ENCODE measurements at regions not wholly inside any gene's neighbourhood (a gene's known extent, or its start where the extent isn't known, plus 50 kb on each side); places are given as distances from the start of the nearest gene placed in this dataset.

DNA sequence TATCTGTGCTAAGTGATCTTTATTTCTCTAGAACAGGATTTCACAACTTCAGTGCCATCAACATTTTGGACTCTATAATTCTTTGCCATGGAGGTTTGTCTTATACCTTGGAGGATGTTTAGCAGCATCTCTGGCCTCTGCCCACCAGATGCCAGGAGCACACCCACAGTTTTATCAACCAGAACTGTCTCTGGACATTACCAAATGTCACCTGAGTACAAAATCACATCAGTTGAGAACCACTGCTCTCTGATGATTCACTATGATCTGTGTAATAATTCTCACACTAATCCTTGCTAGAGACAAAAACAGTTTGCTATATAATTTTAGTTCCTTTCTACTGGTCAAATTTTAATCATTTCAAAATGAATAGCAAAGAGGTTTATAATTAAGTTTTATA, 102.8 kb upstream of the AMZ2 start:
- TF ChIP-seq RCOR1 (IDR thresholded peaks at IDR 0.05; ENCODE audit: low read length) = peak; percentile 68; the same call in 1 of the 2 replicates
- TF ChIP-seq, protein P1, sequence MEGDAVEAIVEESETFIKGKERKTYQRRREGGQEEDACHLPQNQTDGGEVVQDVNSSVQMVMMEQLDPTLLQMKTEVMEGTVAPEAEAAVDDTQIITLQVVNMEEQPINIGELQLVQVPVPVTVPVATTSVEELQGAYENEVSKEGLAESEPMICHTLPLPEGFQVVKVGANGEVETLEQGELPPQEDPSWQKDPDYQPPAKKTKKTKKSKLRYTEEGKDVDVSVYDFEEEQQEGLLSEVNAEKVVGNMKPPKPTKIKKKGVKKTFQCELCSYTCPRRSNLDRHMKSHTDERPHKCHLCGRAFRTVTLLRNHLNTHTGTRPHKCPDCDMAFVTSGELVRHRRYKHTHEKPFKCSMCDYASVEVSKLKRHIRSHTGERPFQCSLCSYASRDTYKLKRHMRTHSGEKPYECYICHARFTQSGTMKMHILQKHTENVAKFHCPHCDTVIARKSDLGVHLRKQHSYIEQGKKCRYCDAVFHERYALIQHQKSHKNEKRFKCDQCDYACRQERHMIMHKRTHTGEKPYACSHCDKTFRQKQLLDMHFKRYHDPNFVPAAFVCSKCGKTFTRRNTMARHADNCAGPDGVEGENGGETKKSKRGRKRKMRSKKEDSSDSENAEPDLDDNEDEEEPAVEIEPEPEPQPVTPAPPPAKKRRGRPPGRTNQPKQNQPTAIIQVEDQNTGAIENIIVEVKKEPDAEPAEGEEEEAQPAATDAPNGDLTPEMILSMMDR (IDR thresholded peaks at IDR 0.05) = no peak
- TF ChIP-seq EZH2phosphoT487 (IDR thresholded peaks at IDR 0.05; ENCODE audit: borderline replicate concordance, low read depth) = no peak
- TF ChIP-seq JUND (IDR thresholded peaks at IDR 0.05) = no peak
- peak in 1 of 2 experiments; percentile 62; a peak in 1 of 4 replicates for TF ChIP-seq EP300 (IDR thresholded peaks at IDR 0.05; ENCODE audit: borderline replicate concordance in 1 of 2, low read depth in 1 of 2, low read length in 1 of 2)

Data from SK-N-SH (cell line).